Bronchial epithelial cell (primary cell): ENCODE measurements at regions not wholly inside any gene's neighbourhood (a gene's known extent, or its start where the extent isn't known, plus 50 kb on each side); places are given as distances from the start of the nearest gene placed in this dataset.

Experiments used
- DNase-seq: peaks from one replicate; pipeline ENCODE4 v3.0.0-alpha.2; 2010; ENCODE audit warnings: low read depth
- FAIRE-seq: peaks from 2 replicates; lab custom pipeline; 2011; peaks lifted over from hg19 to GRCh38; lab: Jason Lieb, UNC
- H3K27me3 ChIP-seq: 2 replicates; pipeline ENCODE4 v1.5.1; 2011; ENCODE audit warnings: low read length; ENCODE audit not compliant: control insufficient read depth, insufficient read depth
- H3K36me3 ChIP-seq: 2 replicates; pipeline ENCODE4 v1.5.1; 2011; ENCODE audit warnings: low read length; ENCODE audit not compliant: control insufficient read depth, insufficient read depth
- H3K4me3 ChIP-seq: 2 replicates; pipeline ENCODE4 v1.5.1; 2011; ENCODE audit warnings: mild to moderate bottlenecking, low read depth, low read length, control low read depth
- CTCF ChIP-seq: IDR thresholded peaks from 2 replicates; pipeline ENCODE4 v1.5.1; 2011; ENCODE audit warnings: mild to moderate bottlenecking, moderate library complexity, low read length, control low read depth, inconsistent platforms; ENCODE audit not compliant: insufficient read depth, severe bottlenecking

GRCh38 chr17:5773816-5774360, 189.6 kb upstream of the NLRP1 start:
- H3K4me3 ChIP-seq: no peak overlapping the region
- no peak for FAIRE-seq
- DNase-seq: no peak
- no peaks in the 10 kb centered on the region for H3K36me3 ChIP-seq
- H3K27me3 ChIP-seq: peaks cover 15% of the 10 kb centered on the region
- no peak for TF ChIP-seq CTCF

- no peak for TF ChIP-seq CTCF
- DNase-seq (no peak), FAIRE-seq (no peak)
- Histone ChIP-seq H3K4me3 (no peak overlapping the region), H3K36me3 (no peaks in the 10 kb centered on the region), H3K27me3 (peaks cover 13% of the 10 kb centered on the region)
Observed at GRCh38 chr17:5775098-5775497, 190.8 kb upstream of the NLRP1 start.

GRCh38 chr17:5780476-5780875, 196.2 kb upstream of the NLRP1 start:
- no peaks in the 10 kb centered on the region for H3K36me3 ChIP-seq
- no peak for TF ChIP-seq CTCF
- FAIRE-seq: no peak
- DNase-seq: peak; percentile 85
- no peak overlapping the region for H3K4me3 ChIP-seq
- no peaks in the 10 kb centered on the region for H3K27me3 ChIP-seq

DNA sequence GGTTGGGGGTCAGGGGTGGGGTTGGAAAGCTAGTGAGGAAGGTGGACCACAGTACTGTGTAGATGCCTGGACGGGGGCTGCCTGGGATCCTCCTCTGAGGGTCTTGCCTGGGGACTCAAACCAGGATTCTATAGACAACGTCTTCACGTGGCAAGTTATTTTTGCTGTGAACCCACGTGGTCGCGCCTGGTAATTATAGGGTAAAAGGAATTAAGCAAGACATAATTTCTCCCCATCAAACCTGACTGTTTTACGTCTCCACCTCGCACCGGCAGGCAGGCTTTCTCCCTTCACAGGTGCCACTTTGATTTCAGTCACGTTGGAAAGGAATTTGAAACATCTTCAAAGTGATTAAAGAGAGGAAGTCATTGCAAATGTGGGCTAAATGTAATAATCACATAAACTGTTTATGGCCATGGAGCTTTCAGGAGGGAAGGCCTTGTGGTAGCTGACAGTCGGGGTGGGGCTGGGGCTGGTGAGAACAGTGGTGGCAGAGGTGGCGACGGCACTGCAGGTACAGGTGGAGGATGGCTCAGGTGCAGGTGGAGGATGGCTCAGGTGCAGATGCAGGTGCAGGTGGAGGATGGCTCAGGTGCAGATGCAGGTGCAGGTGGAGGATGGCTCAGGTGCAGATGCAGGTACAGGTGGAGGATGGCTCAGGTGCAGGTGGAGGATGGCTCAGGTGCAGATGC, 197.1 kb upstream of the NLRP1 start:
- FAIRE-seq (no peak), DNase-seq (no peak)
- no peaks in the 10 kb centered on the region for H3K36me3 ChIP-seq
- no peak overlapping the region for H3K4me3 ChIP-seq
- TF ChIP-seq CTCF: no peak
- H3K27me3 ChIP-seq: no peaks in the 10 kb centered on the region

DNA sequence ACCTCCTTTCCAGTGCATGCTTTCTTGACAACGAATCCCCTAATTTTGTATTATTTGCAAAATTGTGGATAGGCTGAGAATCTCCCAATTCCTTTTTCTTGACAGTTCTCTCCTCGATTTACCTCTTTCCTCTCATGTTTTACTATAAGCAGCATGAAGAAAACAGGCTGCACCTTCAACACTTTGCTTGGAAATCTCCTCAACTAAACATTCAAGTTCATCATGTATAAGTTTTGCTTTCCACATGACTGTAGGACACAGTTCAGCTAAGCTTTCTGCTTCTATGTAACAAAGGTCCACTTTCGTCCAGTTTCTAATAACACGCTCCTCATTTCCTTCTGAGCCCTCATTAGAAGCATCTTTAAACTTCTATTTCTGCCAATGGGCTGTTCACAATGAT, 199.0 kb upstream of the NLRP1 start:
- TF ChIP-seq CTCF: no peak
- no peaks in the 10 kb centered on the region for H3K36me3 ChIP-seq
- no peak for DNase-seq
- H3K27me3 ChIP-seq: no peaks in the 10 kb centered on the region
- H3K4me3 ChIP-seq: no peak overlapping the region
- no peak for FAIRE-seq

DNA sequence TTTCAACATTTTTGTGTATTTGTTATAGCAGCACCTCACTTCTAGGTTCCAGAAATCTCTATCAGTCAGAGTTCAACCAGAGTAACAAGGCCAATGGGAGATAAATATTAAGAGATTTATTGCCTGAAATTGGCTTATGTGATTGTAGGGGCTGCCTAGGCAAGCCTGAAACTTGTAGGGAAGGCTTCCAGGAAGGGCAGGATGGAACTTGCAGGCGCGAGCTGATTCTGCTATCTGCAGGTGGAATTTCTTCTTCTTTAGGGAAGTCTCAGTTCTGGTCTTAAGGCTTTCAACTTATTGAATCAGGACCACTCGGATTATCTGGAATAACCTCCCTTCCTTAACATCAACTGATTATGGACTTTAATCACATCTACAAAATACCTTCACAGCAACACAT, 199.5 kb upstream of the NLRP1 start:
- Histone ChIP-seq H3K27me3 (no peaks in the 10 kb centered on the region), H3K36me3 (no peaks in the 10 kb centered on the region), H3K4me3 (no peak overlapping the region)
- TF ChIP-seq CTCF: no peak
- DNase-seq (peak; percentile 41), FAIRE-seq (no peak)
